NT2/D1 (cell line): ENCODE measurements at regions not wholly inside any gene's neighbourhood (a gene's known extent, or its start where the extent isn't known, plus 50 kb on each side); places are given as distances from the start of the nearest gene placed in this dataset.

ENCODE experiments used
- DNase-seq: peaks from one replicate; pipeline ENCODE4 v3.0.0-alpha.2; 2011; ENCODE audit warnings: low read depth, low spot score
- H3K27me3 ChIP-seq: 2 replicates; pipeline ENCODE4 v1.6.0; 2011; ENCODE audit warnings: mild to moderate bottlenecking; ENCODE audit not compliant: insufficient read length, insufficient read depth
- H3K36me3 ChIP-seq: 2 replicates; pipeline ENCODE4 v1.6.1; 2011; ENCODE audit warnings: mild to moderate bottlenecking, low read length, mixed read lengths; ENCODE audit not compliant: insufficient read depth, insufficient read length
- H3K4me1 ChIP-seq: 2 replicates; pipeline ENCODE4 v1.5.1; 2011; ENCODE audit not compliant: insufficient read depth, insufficient read length
- H3K4me3 ChIP-seq: 2 replicates; pipeline ENCODE4 v1.5.1; 2011; ENCODE audit warnings: low read depth; ENCODE audit not compliant: insufficient read length
- H3K9ac ChIP-seq: 2 replicates; pipeline ENCODE4 v1.6.0; 2011; ENCODE audit warnings: low read depth; ENCODE audit not compliant: insufficient read length
- H3K9me3 ChIP-seq: 2 replicates; pipeline ENCODE4 v1.5.1; 2011; ENCODE audit warnings: mild to moderate bottlenecking, low read length; ENCODE audit not compliant: insufficient read depth
- SUZ12 ChIP-seq: IDR thresholded peaks from 2 replicates; pipeline ENCODE4 v1.6.1; 2011; ENCODE audit not compliant: insufficient read length, insufficient read depth; ENCODE audit errors: extremely low read depth
- YY1 ChIP-seq: IDR thresholded peaks from 2 replicates; pipeline ENCODE4 v1.6.1; 2011; ENCODE audit not compliant: insufficient read length, insufficient read depth
- ZNF274 ChIP-seq: IDR thresholded peaks from 2 replicates; pipeline ENCODE4 v1.6.1; 2011; ENCODE audit warnings: mild to moderate bottlenecking, low read depth, low read length

GRCh38 chr11:109086931-109087330 lies 335.1 kb upstream of the C11orf87 start:
- DNase-seq, result no peak
- Histone ChIP-seq H3K4me1 (no peaks in the 10 kb centered on the region), H3K9me3 (no peaks in the 10 kb centered on the region), H3K27me3 (no peaks in the 10 kb centered on the region), H3K36me3 (no peaks in the 10 kb centered on the region), H3K4me3 (no peak overlapping the region), H3K9ac (no peak overlapping the region)
- no peak for TF ChIP-seq SUZ12
- no peak for TF ChIP-seq ZNF274
- TF ChIP-seq YY1, result no peak

GRCh38 chr11:109088086-109088485 lies 333.9 kb upstream of the C11orf87 start:
- no peak for TF ChIP-seq SUZ12
- no peak for TF ChIP-seq ZNF274
- TF ChIP-seq YY1, result no peak
- Histone ChIP-seq H3K4me1 (no peaks in the 10 kb centered on the region), H3K9ac (no peak overlapping the region), H3K4me3 (no peak overlapping the region), H3K9me3 (no peaks in the 10 kb centered on the region), H3K36me3 (no peaks in the 10 kb centered on the region), H3K27me3 (no peaks in the 10 kb centered on the region)
- DNase-seq, result no peak

- Histone ChIP-seq H3K4me1 (no peaks in the 10 kb centered on the region), H3K4me3 (no peak overlapping the region), H3K9ac (no peak overlapping the region), H3K9me3 (no peaks in the 10 kb centered on the region), H3K27me3 (no peaks in the 10 kb centered on the region), H3K36me3 (no peaks in the 10 kb centered on the region)
- TF ChIP-seq YY1 (no peak), SUZ12 (no peak), ZNF274 (no peak)
- DNase-seq, result no peak
Measured at GRCh38 chr11:109089144-109089543, 332.8 kb upstream of the C11orf87 start.

- H3K4me1 ChIP-seq, result no peaks in the 10 kb centered on the region
- TF ChIP-seq ZNF274 (no peak), YY1 (no peak), SUZ12 (no peak)
- H3K4me3 ChIP-seq, result no peak overlapping the region
- no peak overlapping the region for H3K9ac ChIP-seq
- DNase-seq, result no peak
- no peaks in the 10 kb centered on the region for H3K27me3 ChIP-seq
- H3K9me3 ChIP-seq, result no peaks in the 10 kb centered on the region
- no peaks in the 10 kb centered on the region for H3K36me3 ChIP-seq
Measured at GRCh38 chr11:109093354-109093753, 328.6 kb upstream of the C11orf87 start.

- DNase-seq, result no peak
- Histone ChIP-seq H3K36me3 (no peaks in the 10 kb centered on the region), H3K4me3 (no peak overlapping the region), H3K9ac (no peak overlapping the region), H3K4me1 (no peaks in the 10 kb centered on the region), H3K9me3 (no peaks in the 10 kb centered on the region), H3K27me3 (no peaks in the 10 kb centered on the region)
- TF ChIP-seq ZNF274 (no peak), SUZ12 (no peak), YY1 (no peak)
Measured at GRCh38 chr11:109096266-109096665, 325.7 kb upstream of the C11orf87 start.

- no peak overlapping the region for H3K4me3 ChIP-seq
- no peak overlapping the region for H3K9ac ChIP-seq
- DNase-seq, result peak; percentile 60
- TF ChIP-seq ZNF274, result no peak
- no peak for TF ChIP-seq SUZ12
- TF ChIP-seq YY1, result no peak
- H3K9me3 ChIP-seq, result no peaks in the 10 kb centered on the region
- no peaks in the 10 kb centered on the region for H3K27me3 ChIP-seq
- peaks cover 3% of the 10 kb centered on the region for H3K4me1 ChIP-seq
- H3K36me3 ChIP-seq, result no peaks in the 10 kb centered on the region
Measured at GRCh38 chr11:109106151-109106906, 315.7 kb upstream of the C11orf87 start.

- Histone ChIP-seq H3K4me1 (peaks cover 3% of the 10 kb centered on the region), H3K9ac (no peak overlapping the region), H3K9me3 (no peaks in the 10 kb centered on the region), H3K36me3 (no peaks in the 10 kb centered on the region), H3K27me3 (no peaks in the 10 kb centered on the region), H3K4me3 (no peak overlapping the region)
- TF ChIP-seq SUZ12 (no peak), YY1 (no peak), ZNF274 (no peak)
- DNase-seq, result no peak
Measured at GRCh38 chr11:109109150-109109549, 312.8 kb upstream of the C11orf87 start.
